H1 (cell line): ENCODE measurements at regions not wholly inside any gene's neighbourhood (a gene's known extent, or its start where the extent isn't known, plus 50 kb on each side); places are given as distances from the start of the nearest gene placed in this dataset.

Experiments used
- EGR1 ChIP-seq: IDR thresholded peaks from 2 replicates; pipeline ENCODE4 v1.6.1; 2011; ENCODE audit warnings: low read depth, low read length, borderline replicate concordance
- EP300 ChIP-seq, 2 experiments: IDR thresholded peaks; 1 replicate in 1 of 2; 2 replicates in 1 of 2; pipeline ENCODE4 v1.6.1; 2011 to 2012; ENCODE audit warnings: low read depth in 2 of 2, low read length in 2 of 2, mild to moderate bottlenecking in 2 of 2, borderline replicate concordance in 1 of 2, inconsistent platforms in 1 of 2, moderate library complexity in 1 of 2
- MAFK ChIP-seq: IDR thresholded peaks from 2 replicates; pipeline ENCODE4 v1.6.1; 2012; ENCODE audit warnings: low read depth, mild to moderate bottlenecking, improper control_type of control experiment, low read length

DNA sequence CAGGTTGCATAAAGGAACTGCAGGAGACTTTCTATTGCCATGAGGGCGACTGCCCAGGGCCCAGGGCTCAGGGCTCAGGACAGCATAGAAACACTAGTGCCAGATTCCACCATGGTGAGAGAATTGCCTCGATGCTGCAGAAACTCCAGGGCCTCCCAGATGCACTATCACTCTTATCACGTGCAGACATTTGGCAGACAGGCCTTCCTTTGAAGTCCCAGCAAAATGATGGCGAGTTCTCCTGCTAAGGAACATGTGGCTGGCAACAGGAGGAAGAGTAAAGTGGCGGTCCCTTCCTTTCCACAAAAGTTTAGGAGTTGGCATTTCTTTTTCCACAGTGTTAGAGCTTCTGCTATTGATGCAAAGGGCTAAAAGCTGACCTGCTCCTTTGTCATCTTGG is 214.0 kb upstream of the LNX1 start (continued):
- TF ChIP-seq MAFK (no peak), EGR1 (no peak), EP300 (IDR thresholded peaks at IDR 0.05; ENCODE audit: borderline replicate concordance in 1 of 2, low read depth in 2 of 2, low read length in 2 of 2) (no peak)
- TF ChIP-seq, all 59 proteins: peak for 0
